PC-3 (cell line): ENCODE measurements at regions not wholly inside any gene's neighbourhood (a gene's known extent, or its start where the extent isn't known, plus 50 kb on each side); places are given as distances from the start of the nearest gene placed in this dataset.

ENCODE experiments used
- ATAC-seq: fragments of 200-7000 bp; cut with Tn5 transposase; 2 replicates; pipeline ENCODE4 v1.9.1; 2020; ENCODE audit warnings: mild to moderate bottlenecking, moderate library complexity
- BruUV-seq: library from RNA; stranded (reverse); fragments of 400-500 nt; replicated peaks from 2 replicates; lab custom pipeline; 2021; lab: Mats Ljungman, UMichigan
- CTCF ChIA-PET: fragments of 300-600 bp; sonication (Branson Sonifier 250); formaldehyde crosslinking; loops from one replicate; lab custom pipeline; 2022; ENCODE audit warnings: antibody characterized with exemption; lab: Charles Lee
- POLR2A ChIA-PET: fragments of 300-600 bp; sonication (Branson Sonifier 250); formaldehyde crosslinking; loops from one replicate; lab custom pipeline; 2022; ENCODE audit warnings: antibody characterized with exemption; ENCODE audit not compliant: unreplicated experiment; lab: Charles Lee
- DNase-seq: peaks from one replicate; pipeline ENCODE4 v3.0.0-alpha.2; 2015
- H2AFZ ChIP-seq: fragments of 300-600 bp; sonication (generic); 2 replicates; pipeline ENCODE4 v1.6.0; 2016; ENCODE audit warnings: antibody characterized with exemption, low read length
- H3F3A ChIP-seq: fragments of 300-600 bp; sonication (generic); one replicate; pipeline ENCODE4 v1.6.0; 2017; ENCODE audit warnings: antibody characterized with exemption, low read length, control low read depth, mild to moderate bottlenecking; ENCODE audit not compliant: unreplicated experiment
- H3K27ac ChIP-seq: fragments of 300-600 bp; sonication (generic); 2 replicates; pipeline ENCODE4 v1.5.1; 2016; ENCODE audit warnings: mild to moderate bottlenecking, low read length
- H3K27me3 ChIP-seq: fragments of 300-600 bp; sonication (generic); 2 replicates; pipeline ENCODE4 v1.6.1; 2016; ENCODE audit warnings: low read length, mixed read lengths
- H3K36me3 ChIP-seq: fragments of 300-600 bp; sonication (generic); 2 replicates; pipeline ENCODE4 v1.6.1; 2016; ENCODE audit warnings: low read depth, mixed run types, low read length, mixed read lengths
- H3K4me1 ChIP-seq: fragments of 300-600 bp; sonication (generic); 2 replicates; pipeline ENCODE4 v1.5.1; 2016; ENCODE audit warnings: low read length; ENCODE audit not compliant: insufficient read depth
- H3K4me2 ChIP-seq: fragments of 300-600 bp; sonication (generic); 2 replicates; pipeline ENCODE4 v1.6.0; 2016; ENCODE audit warnings: low read length
- H3K4me3 ChIP-seq: fragments of 300-600 bp; sonication (generic); 2 replicates; pipeline ENCODE4 v1.5.1; 2016; ENCODE audit warnings: mild to moderate bottlenecking, low read length, mixed read lengths
- H3K79me2 ChIP-seq: fragments of 300-600 bp; sonication (generic); 2 replicates; pipeline ENCODE4 v1.6.1; 2017; ENCODE audit warnings: low read length, mixed read lengths
- H3K9ac ChIP-seq: fragments of 300-600 bp; sonication (generic); 2 replicates; pipeline ENCODE4 v1.6.0; 2016; ENCODE audit warnings: mild to moderate bottlenecking, low read length
- H3K9me2 ChIP-seq: fragments of 300-600 bp; sonication (generic); replicated peaks from 2 replicates; pipeline ENCODE4 v1.6.1; 2016; ENCODE audit warnings: mixed run types, low read length, mixed read lengths
- H3K9me3 ChIP-seq: fragments of 300-600 bp; sonication (generic); 2 replicates; pipeline ENCODE4 v1.6.1; 2016; ENCODE audit warnings: low read length, mixed read lengths
- H4K20me1 ChIP-seq: fragments of 300-600 bp; sonication (generic); 2 replicates; pipeline ENCODE4 v1.6.1; 2016; ENCODE audit warnings: low read length, mixed read lengths
- EZH2 ChIP-seq: fragments of 300-600 bp; sonication (generic); IDR thresholded peaks from one replicate; pipeline ENCODE4 v1.6.1; 2017; ENCODE audit warnings: antibody characterized with exemption, mild to moderate bottlenecking, low read length; ENCODE audit not compliant: unreplicated experiment
- EZH2phosphoT487 ChIP-seq: fragments of 300-600 bp; sonication (generic); IDR thresholded peaks from 2 replicates; pipeline ENCODE4 v1.6.1; 2018; ENCODE audit warnings: mild to moderate bottlenecking, antibody characterized with exemption, low read length, borderline replicate concordance
- intact Hi-C: fragments of 100-400 bp; cut with micrococcal nuclease; formaldehyde crosslinking; loops from 2 replicates; pipeline ENCODE4 v1.9.0; 2023
- TF ChIP-seq, protein P1 (sequence below): fragments of 300-600 bp; sonication (generic); conservative IDR thresholded peaks from 2 replicates; pipeline ENCODE4 v1.5.1; 2017; ENCODE audit warnings: antibody characterized with exemption, low read depth, mild to moderate bottlenecking, low read length

DNA sequence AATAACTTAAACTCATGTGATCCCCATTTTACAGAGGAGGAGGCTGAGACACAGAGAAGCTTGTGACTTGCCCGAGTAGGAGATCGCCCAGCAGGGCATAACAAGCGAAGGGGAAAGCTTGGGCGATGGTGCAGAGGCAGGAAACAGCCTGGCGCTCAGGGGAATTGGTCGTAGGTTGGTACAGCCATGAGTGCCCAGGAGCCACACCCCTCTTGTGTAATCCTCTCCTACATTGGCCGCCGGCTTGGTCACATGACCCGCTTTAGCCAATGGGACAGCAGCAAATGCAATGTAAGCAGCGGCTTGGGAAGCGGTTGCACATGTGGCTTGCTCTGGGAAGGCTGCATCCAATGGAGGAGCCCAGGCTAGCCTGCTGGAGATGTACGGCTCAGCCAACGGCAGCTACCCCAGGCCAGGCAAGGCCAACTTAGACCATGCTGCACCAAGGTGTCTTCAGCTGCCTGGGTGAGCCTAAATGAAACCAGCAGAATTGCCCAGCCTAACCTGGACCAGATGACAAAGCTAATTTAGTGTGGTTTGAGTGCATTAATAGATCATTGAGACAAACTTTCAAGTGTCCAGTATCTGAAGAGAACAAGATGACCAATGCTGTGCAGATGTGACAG is 50.3 kb upstream of the SLC6A6 start:
- no peaks in the 10 kb centered on the region for H4K20me1 ChIP-seq
- no peak overlapping the region for H3K9ac ChIP-seq
- H2AFZ ChIP-seq = no peak overlapping the region
- ATAC-seq (no peak; the same call in 1 of the 2 replicates), DNase-seq (peak; percentile 26)
- H3K79me2 ChIP-seq = no peaks in the 10 kb centered on the region
- H3K4me3 ChIP-seq = no peak overlapping the region
- no peak overlapping the region for H3K4me2 ChIP-seq
- H3K9me2 ChIP-seq = no peaks in the 10 kb centered on the region
- POLR2A ChIA-PET = no interaction called here
- TF ChIP-seq EZH2 (no peak), EZH2phosphoT487 (no peak)
- TF ChIP-seq, protein P1, sequence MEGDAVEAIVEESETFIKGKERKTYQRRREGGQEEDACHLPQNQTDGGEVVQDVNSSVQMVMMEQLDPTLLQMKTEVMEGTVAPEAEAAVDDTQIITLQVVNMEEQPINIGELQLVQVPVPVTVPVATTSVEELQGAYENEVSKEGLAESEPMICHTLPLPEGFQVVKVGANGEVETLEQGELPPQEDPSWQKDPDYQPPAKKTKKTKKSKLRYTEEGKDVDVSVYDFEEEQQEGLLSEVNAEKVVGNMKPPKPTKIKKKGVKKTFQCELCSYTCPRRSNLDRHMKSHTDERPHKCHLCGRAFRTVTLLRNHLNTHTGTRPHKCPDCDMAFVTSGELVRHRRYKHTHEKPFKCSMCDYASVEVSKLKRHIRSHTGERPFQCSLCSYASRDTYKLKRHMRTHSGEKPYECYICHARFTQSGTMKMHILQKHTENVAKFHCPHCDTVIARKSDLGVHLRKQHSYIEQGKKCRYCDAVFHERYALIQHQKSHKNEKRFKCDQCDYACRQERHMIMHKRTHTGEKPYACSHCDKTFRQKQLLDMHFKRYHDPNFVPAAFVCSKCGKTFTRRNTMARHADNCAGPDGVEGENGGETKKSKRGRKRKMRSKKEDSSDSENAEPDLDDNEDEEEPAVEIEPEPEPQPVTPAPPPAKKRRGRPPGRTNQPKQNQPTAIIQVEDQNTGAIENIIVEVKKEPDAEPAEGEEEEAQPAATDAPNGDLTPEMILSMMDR = no peak
- no peaks in the 10 kb centered on the region for H3K36me3 ChIP-seq
- no peaks in the 10 kb centered on the region for H3K9me3 ChIP-seq
- no peaks in the 10 kb centered on the region for H3F3A ChIP-seq
- no TSS peak for BruUV-seq
- CTCF ChIA-PET = no interaction called here
- no peak overlapping the region for H3K27ac ChIP-seq
- intact Hi-C loops = no loop called here
- H3K4me1 ChIP-seq = no peaks in the 10 kb centered on the region
- H3K27me3 ChIP-seq = no peaks in the 10 kb centered on the region
